ENCODE measurements at regions not wholly inside any gene's neighbourhood (a gene's known extent, or its start where the extent isn't known, plus 50 kb on each side); places are given as distances from the start of the nearest gene placed in this dataset.

DNA sequence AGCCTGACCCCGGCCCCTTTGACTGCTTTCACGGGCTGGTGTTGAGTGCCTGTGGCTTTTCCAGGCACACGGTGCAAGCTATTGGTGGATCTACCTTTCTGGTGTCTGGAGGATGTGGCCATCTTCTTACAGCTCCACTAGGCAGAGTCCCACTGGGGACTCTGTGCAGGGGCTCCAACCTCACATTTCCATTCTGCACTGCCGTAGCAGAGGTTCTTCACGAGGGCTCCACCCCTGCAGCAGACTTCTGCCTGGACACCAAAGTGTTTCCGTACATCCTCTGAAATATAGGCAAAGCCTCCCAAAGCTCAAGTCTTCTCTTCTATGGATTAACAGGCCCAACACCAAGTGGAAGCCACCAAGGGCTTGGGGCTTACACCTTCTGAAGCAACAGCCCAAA is 691.5 kb upstream of the POU3F2 start:
- H4K20me1 ChIP-seq (ENCODE audit: control insufficient read depth, insufficient read depth, low read length, poor library complexity, severe bottlenecking): no peaks in the 10 kb centered on the region

DNA sequence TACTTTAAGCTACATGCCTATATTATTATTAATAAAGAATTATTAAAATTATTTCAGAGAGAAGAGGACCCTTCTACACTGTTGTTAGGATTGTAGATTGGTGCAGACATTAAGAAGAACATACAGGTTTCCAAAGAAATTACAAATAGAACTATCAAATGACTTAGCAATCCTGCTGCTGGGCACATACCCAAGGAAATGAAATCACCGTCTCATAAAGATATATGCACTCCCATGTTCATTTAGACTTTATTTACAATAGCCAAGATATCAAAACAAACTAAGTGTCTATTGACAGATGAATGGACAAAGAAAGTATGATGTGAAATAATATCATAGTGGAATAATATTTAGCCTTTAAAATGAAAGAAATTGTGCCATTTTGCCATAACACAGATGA is 687.7 kb upstream of the POU3F2 start:
- Histone ChIP-seq H4K20me1 (ENCODE audit: control insufficient read depth, insufficient read depth, low read length, poor library complexity, severe bottlenecking) (no peaks in the 10 kb centered on the region), H2AFZ (ENCODE audit: insufficient read depth, low read depth, low read length, poor library complexity, severe bottlenecking) (no peak overlapping the region), H3K4me3 (ENCODE audit: control extremely low read depth in 1 of 5, extremely low read depth in 1 of 5, insufficient read depth in 1 of 5, low read depth in 2 of 5, low read length in 4 of 5) (no peak overlapping the region), H3K4me2 (replicated peaks; ENCODE audit: low read depth, low read length, poor library complexity, severe bottlenecking) (no peak overlapping the region), H3K79me2 (ENCODE audit: control insufficient read depth, insufficient read depth, low read length) (no peaks in the 10 kb centered on the region), H3K9ac (ENCODE audit: low read length) (no peak overlapping the region), H3K36me3 (replicated peaks in 1 of 2; ENCODE audit: control extremely low read depth in 1 of 2, control insufficient read depth in 1 of 2, extremely low read depth in 1 of 2, insufficient read depth in 2 of 2, low read length in 1 of 2) (no peaks in the 10 kb centered on the region), H3K9me3 (ENCODE audit: control extremely low read depth in 1 of 3, control insufficient read depth in 2 of 3, insufficient read depth in 1 of 3, low read length in 2 of 3) (peaks cover 0 to 10% (median 7%) of the 10 kb centered on the region in 3 donors), H3K27ac (ENCODE audit: low read length in 2 of 2) (no peak overlapping the region), H3K27me3 (replicated peaks in 1 of 4; ENCODE audit: control extremely low read depth in 1 of 4, control insufficient read depth in 3 of 4, insufficient read depth in 4 of 4, low read length in 3 of 4) (no peaks in the 10 kb centered on the region), H3K4me1 (ENCODE audit: control insufficient read depth in 2 of 2, insufficient read depth in 2 of 2, low read length in 2 of 2) (no peaks in the 10 kb centered on the region)
- ChIA-PET CTCF (no interaction called here), POLR2A (no interaction called here)
- no peak overlapping the region for H3K27ac Mint-ChIP-seq
- ATAC-seq (ENCODE audit: low read depth): no peak
- intact Hi-C loops (cut with micrococcal nuclease): no loop called here
- no peaks in the 10 kb centered on the region for H3K27me3 Mint-ChIP-seq
- H3K9me3 Mint-ChIP-seq (ENCODE audit: insufficient read depth): peaks cover 5% of the 10 kb centered on the region
- no peak for TF ChIP-seq EZH2 (IDR thresholded peaks at IDR 0.05; ENCODE audit: borderline replicate concordance, insufficient read depth, low read depth, low read length, poor library complexity, severe bottlenecking)
- TF ChIP-seq, protein P1, sequence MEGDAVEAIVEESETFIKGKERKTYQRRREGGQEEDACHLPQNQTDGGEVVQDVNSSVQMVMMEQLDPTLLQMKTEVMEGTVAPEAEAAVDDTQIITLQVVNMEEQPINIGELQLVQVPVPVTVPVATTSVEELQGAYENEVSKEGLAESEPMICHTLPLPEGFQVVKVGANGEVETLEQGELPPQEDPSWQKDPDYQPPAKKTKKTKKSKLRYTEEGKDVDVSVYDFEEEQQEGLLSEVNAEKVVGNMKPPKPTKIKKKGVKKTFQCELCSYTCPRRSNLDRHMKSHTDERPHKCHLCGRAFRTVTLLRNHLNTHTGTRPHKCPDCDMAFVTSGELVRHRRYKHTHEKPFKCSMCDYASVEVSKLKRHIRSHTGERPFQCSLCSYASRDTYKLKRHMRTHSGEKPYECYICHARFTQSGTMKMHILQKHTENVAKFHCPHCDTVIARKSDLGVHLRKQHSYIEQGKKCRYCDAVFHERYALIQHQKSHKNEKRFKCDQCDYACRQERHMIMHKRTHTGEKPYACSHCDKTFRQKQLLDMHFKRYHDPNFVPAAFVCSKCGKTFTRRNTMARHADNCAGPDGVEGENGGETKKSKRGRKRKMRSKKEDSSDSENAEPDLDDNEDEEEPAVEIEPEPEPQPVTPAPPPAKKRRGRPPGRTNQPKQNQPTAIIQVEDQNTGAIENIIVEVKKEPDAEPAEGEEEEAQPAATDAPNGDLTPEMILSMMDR (IDR thresholded peaks at IDR 0.05): no peak
- WGBS (ENCODE audit: insufficient coverage): no CpG with 5 or more reads among the region's 1 CpG
- no peak for DNase-seq
- H3K4me1 Mint-ChIP-seq: no peaks in the 10 kb centered on the region
- no peak overlapping the region for H3K4me3 Mint-ChIP-seq

More for the DNA sequence above, 691.5 kb upstream of the POU3F2 start:
- peaks cover 0 to 10% (median 7%) of the 10 kb centered on the region in 3 donors for H3K9me3 ChIP-seq (ENCODE audit: control extremely low read depth in 1 of 3, control insufficient read depth in 2 of 3, insufficient read depth in 1 of 3, low read length in 2 of 3)
- no peaks in the 10 kb centered on the region for H3K36me3 ChIP-seq (replicated peaks in 1 of 2; ENCODE audit: control extremely low read depth in 1 of 2, control insufficient read depth in 1 of 2, extremely low read depth in 1 of 2, insufficient read depth in 2 of 2, low read length in 1 of 2)
- ATAC-seq (ENCODE audit: low read depth) (no peak), DNase-seq (no peak)
- no peak overlapping the region for H2AFZ ChIP-seq (ENCODE audit: insufficient read depth, low read depth, low read length, poor library complexity, severe bottlenecking)
- no peak overlapping the region for H3K4me2 ChIP-seq (replicated peaks; ENCODE audit: low read depth, low read length, poor library complexity, severe bottlenecking)
- WGBS (ENCODE audit: insufficient coverage): 90% methylated on average over 6 of the region's 6 CpGs
- Mint-ChIP-seq H3K9me3 (ENCODE audit: insufficient read depth) (peaks cover 5% of the 10 kb centered on the region), H3K4me1 (no peaks in the 10 kb centered on the region), H3K27ac (no peak overlapping the region), H3K4me3 (no peak overlapping the region), H3K27me3 (no peaks in the 10 kb centered on the region)
- H3K27ac ChIP-seq (ENCODE audit: low read length in 2 of 2): no peak overlapping the region
- TF ChIP-seq EZH2 (IDR thresholded peaks at IDR 0.05; ENCODE audit: borderline replicate concordance, insufficient read depth, low read depth, low read length, poor library complexity, severe bottlenecking): no peak
- TF ChIP-seq, protein P1 (IDR thresholded peaks at IDR 0.05): no peak
- ChIA-PET POLR2A (no interaction called here), CTCF (no interaction called here)
- H3K79me2 ChIP-seq (ENCODE audit: control insufficient read depth, insufficient read depth, low read length): no peaks in the 10 kb centered on the region
- H3K4me1 ChIP-seq (ENCODE audit: control insufficient read depth in 2 of 2, insufficient read depth in 2 of 2, low read length in 2 of 2): no peaks in the 10 kb centered on the region
- H3K27me3 ChIP-seq (replicated peaks in 1 of 4; ENCODE audit: control extremely low read depth in 1 of 4, control insufficient read depth in 3 of 4, insufficient read depth in 4 of 4, low read length in 3 of 4): no peaks in the 10 kb centered on the region
- intact Hi-C loops (cut with micrococcal nuclease): no loop called here
- no peak overlapping the region for H3K9ac ChIP-seq (ENCODE audit: low read length)
- H3K4me3 ChIP-seq (ENCODE audit: control extremely low read depth in 1 of 5, extremely low read depth in 1 of 5, insufficient read depth in 1 of 5, low read depth in 2 of 5, low read length in 4 of 5): no peak overlapping the region

Data from B cell (primary cell).